ENCODE measurements at regions not wholly inside any gene's neighbourhood (a gene's known extent, or its start where the extent isn't known, plus 50 kb on each side); places are given as distances from the start of the nearest gene placed in this dataset.

DNA sequence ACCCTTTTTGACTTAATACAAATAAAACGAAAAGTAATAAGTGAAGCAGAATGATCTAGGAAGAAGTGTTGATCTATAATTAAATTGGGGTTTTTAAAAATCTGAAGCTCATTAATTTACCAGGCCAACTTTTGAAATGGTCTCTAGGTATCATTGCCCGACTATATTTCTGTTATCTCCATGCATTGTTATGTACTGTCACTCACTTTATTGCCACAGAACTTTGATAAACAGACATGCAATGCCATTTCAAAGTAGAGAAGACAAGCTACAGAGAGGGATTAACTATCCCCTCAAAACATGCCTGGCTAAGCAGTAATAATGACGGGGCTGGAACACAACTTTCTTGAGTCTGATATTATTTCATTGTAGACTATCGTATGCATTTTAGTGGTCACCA lies 147.6 kb upstream of the ITGA4 start:
- Histone ChIP-seq H3K27me3 (replicated peaks; ENCODE audit: control insufficient read depth, insufficient read depth, low read length) (no peaks in the 10 kb centered on the region), H3K4me3 (replicated peaks; ENCODE audit: low read depth, low read length) (peak overlapping the region; percentile 45), H3K36me3 (ENCODE audit: control insufficient read depth, insufficient read depth, low read length) (no peaks in the 10 kb centered on the region)
- peak; percentile 36 for DNase-seq (ENCODE audit: extremely low read depth, insufficient read length)
- TF ChIP-seq, protein P1, sequence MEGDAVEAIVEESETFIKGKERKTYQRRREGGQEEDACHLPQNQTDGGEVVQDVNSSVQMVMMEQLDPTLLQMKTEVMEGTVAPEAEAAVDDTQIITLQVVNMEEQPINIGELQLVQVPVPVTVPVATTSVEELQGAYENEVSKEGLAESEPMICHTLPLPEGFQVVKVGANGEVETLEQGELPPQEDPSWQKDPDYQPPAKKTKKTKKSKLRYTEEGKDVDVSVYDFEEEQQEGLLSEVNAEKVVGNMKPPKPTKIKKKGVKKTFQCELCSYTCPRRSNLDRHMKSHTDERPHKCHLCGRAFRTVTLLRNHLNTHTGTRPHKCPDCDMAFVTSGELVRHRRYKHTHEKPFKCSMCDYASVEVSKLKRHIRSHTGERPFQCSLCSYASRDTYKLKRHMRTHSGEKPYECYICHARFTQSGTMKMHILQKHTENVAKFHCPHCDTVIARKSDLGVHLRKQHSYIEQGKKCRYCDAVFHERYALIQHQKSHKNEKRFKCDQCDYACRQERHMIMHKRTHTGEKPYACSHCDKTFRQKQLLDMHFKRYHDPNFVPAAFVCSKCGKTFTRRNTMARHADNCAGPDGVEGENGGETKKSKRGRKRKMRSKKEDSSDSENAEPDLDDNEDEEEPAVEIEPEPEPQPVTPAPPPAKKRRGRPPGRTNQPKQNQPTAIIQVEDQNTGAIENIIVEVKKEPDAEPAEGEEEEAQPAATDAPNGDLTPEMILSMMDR (IDR thresholded peaks at IDR 0.05; ENCODE audit: insufficient read depth, low read length, poor library complexity, severe bottlenecking): no peak

- H3K27me3 ChIP-seq (replicated peaks; ENCODE audit: control insufficient read depth, insufficient read depth, low read length): no peaks in the 10 kb centered on the region
- H3K4me3 ChIP-seq (replicated peaks; ENCODE audit: low read depth, low read length): no peak overlapping the region
- no peaks in the 10 kb centered on the region for H3K36me3 ChIP-seq (ENCODE audit: control insufficient read depth, insufficient read depth, low read length)
- DNase-seq (ENCODE audit: extremely low read depth, insufficient read length): peak; percentile 28
- TF ChIP-seq, protein P1 (IDR thresholded peaks at IDR 0.05; ENCODE audit: insufficient read depth, low read length, poor library complexity, severe bottlenecking): no peak
These were observed 146.2 kb upstream of the ITGA4 start for GRCh38 chr2:181310967-181311366.

- H3K36me3 ChIP-seq (ENCODE audit: control insufficient read depth, insufficient read depth, low read length): no peaks in the 10 kb centered on the region
- H3K4me3 ChIP-seq (replicated peaks; ENCODE audit: low read depth, low read length): no peak overlapping the region
- TF ChIP-seq, protein P1 (IDR thresholded peaks at IDR 0.05; ENCODE audit: insufficient read depth, low read length, poor library complexity, severe bottlenecking): no peak
- no peaks in the 10 kb centered on the region for H3K27me3 ChIP-seq (replicated peaks; ENCODE audit: control insufficient read depth, insufficient read depth, low read length)
- DNase-seq (ENCODE audit: extremely low read depth, insufficient read length): peak; percentile 17
These were observed 145.3 kb upstream of the ITGA4 start for GRCh38 chr2:181311837-181312236.

- TF ChIP-seq, protein P1 (IDR thresholded peaks at IDR 0.05; ENCODE audit: insufficient read depth, low read length, poor library complexity, severe bottlenecking): no peak
- no peak overlapping the region; the same call in 1 of the 2 replicates for H3K4me3 ChIP-seq (replicated peaks; ENCODE audit: low read depth, low read length)
- peak; percentile 83 for DNase-seq (ENCODE audit: extremely low read depth, insufficient read length)
- no peaks in the 10 kb centered on the region for H3K27me3 ChIP-seq (replicated peaks; ENCODE audit: control insufficient read depth, insufficient read depth, low read length)
- H3K36me3 ChIP-seq (ENCODE audit: control insufficient read depth, insufficient read depth, low read length): no peaks in the 10 kb centered on the region
These were observed 144.7 kb upstream of the ITGA4 start for GRCh38 chr2:181312515-181312927.

DNA sequence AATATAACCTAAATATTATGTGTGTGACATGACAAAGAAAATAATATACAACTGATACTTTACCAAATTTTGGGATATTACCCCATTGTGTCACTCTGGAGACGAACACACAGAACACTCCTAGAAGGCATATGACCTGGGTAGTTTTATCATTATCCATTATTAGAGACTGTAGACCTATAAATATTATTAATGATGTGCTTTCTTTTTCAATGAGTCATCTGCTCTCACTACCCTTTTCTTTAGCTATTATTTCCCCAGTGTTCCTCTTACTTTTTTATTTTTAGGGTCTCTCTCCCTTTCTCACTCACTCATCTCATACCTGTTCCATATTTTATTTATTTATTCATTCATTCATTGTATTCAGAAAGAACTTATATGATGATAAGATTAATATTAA lies 143.3 kb upstream of the ITGA4 start:
- peak; percentile 26 for DNase-seq (ENCODE audit: extremely low read depth, insufficient read length)
- TF ChIP-seq, protein P1 (IDR thresholded peaks at IDR 0.05; ENCODE audit: insufficient read depth, low read length, poor library complexity, severe bottlenecking): no peak
- no peaks in the 10 kb centered on the region for H3K27me3 ChIP-seq (replicated peaks; ENCODE audit: control insufficient read depth, insufficient read depth, low read length)
- no peak overlapping the region for H3K4me3 ChIP-seq (replicated peaks; ENCODE audit: low read depth, low read length)
- H3K36me3 ChIP-seq (ENCODE audit: control insufficient read depth, insufficient read depth, low read length): no peaks in the 10 kb centered on the region

DNA sequence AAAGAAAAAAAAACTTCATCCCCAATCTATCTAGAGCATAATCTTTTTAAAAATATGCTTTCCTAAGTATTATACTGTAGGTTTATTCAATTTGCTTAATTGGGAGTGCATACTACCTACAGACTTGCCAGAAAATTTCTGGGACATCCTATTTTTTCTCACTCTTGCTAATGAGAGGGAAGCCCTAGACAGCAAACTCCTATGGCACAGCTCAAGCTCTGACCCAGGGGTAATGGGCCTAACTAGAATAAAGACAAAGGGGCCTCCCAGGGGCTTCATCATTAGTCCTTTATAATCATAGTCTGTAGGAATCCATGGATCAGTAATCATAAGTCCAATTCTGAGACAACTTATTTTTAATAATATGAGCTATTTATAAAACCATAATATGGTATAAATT lies 142.6 kb upstream of the ITGA4 start:
- Histone ChIP-seq H3K36me3 (ENCODE audit: control insufficient read depth, insufficient read depth, low read length) (no peaks in the 10 kb centered on the region), H3K4me3 (replicated peaks; ENCODE audit: low read depth, low read length) (no peak overlapping the region), H3K27me3 (replicated peaks; ENCODE audit: control insufficient read depth, insufficient read depth, low read length) (no peaks in the 10 kb centered on the region)
- TF ChIP-seq, protein P1 (IDR thresholded peaks at IDR 0.05; ENCODE audit: insufficient read depth, low read length, poor library complexity, severe bottlenecking): no peak
- no peak for DNase-seq (ENCODE audit: extremely low read depth, insufficient read length)
